ENCODE measurements at regions not wholly inside any gene's neighbourhood (a gene's known extent, or its start where the extent isn't known, plus 50 kb on each side); places are given as distances from the start of the nearest gene placed in this dataset.

DNA sequence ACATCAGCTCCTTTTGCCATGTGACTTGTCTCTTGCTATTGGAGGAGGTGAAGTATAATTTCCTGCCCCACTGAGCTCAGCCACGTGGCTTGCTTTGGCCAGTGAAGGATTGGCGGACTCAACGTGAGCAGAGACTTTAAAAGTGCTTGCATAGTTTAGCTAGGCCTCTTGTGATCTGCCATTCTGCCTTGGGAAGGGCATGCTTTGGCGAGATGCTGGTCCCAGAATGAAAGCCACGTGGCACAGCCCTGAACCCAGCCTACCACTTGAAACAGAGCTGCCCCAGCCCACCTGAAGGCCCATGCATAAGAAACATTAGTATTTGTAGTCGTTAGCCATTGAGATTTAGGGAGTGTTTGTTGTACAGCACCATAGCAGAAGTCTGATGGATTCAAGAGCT, 148.2 kb downstream of the TMEM132E start:
- ChIA-PET CTCF (no interaction called here), POLR2A (no interaction called here)
- DNase-seq (ENCODE audit: unreplicated experiment): no peak
- intact Hi-C loops (cut with micrococcal nuclease): no loop called here
- Mint-ChIP-seq H3K27me3 (ENCODE audit: insufficient read depth, unreplicated experiment) (no peaks in the 10 kb centered on the region), H3K9me3 (ENCODE audit: unreplicated experiment) (peaks cover 52% of the 10 kb centered on the region), H3K4me3 (ENCODE audit: unreplicated experiment) (no peak overlapping the region), H3K36me3 (ENCODE audit: insufficient read depth, unreplicated experiment) (no peaks in the 10 kb centered on the region), H3K4me1 (ENCODE audit: insufficient read depth, unreplicated experiment) (no peaks in the 10 kb centered on the region), H3K27ac (ENCODE audit: low read depth, unreplicated experiment) (no peak overlapping the region)
- BruUV-seq (replicated peaks): no TSS peak
- TF ChIP-seq, protein P1, sequence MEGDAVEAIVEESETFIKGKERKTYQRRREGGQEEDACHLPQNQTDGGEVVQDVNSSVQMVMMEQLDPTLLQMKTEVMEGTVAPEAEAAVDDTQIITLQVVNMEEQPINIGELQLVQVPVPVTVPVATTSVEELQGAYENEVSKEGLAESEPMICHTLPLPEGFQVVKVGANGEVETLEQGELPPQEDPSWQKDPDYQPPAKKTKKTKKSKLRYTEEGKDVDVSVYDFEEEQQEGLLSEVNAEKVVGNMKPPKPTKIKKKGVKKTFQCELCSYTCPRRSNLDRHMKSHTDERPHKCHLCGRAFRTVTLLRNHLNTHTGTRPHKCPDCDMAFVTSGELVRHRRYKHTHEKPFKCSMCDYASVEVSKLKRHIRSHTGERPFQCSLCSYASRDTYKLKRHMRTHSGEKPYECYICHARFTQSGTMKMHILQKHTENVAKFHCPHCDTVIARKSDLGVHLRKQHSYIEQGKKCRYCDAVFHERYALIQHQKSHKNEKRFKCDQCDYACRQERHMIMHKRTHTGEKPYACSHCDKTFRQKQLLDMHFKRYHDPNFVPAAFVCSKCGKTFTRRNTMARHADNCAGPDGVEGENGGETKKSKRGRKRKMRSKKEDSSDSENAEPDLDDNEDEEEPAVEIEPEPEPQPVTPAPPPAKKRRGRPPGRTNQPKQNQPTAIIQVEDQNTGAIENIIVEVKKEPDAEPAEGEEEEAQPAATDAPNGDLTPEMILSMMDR (IDR thresholded peaks at IDR 0.05; ENCODE audit: unreplicated experiment): no peak

DNA sequence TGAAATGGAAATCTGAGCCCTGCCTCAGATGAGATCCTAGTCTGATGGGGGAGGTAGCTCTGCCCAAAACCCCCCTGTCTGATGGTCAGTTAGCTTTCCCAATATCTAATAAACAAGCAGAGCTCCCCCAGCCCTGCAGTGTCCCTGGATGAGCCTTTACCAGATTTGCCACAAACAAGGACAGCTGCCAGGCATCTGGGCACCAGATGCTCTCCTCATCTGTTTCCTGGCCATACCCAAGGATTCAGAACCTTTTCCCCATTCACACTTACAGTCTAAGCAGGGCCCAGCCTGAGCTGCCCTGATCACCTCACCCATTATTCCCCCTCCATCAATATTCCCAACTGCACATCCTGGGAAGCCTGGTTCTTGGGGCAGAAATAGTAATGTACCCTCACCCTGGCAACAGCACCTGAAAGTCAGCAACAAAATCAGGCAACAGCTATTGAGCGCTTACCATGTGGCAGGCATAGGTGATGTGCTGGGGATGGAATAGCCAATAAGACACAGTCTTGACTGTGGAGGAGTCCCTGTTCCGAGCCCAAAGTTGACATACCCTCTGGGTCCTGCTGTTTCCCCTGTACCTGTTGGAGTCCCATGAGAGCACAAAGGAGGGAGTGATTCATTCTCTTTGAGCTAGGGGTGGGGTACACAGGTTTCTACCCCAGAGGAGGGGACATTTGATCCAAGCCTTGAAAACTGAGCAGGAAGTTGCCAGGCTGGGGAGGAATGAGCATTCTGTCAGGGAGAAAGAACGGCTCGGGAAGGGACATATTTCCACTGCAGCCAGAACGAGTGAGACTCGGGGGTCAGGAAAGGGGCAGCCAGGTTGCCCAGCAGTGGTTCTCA, 147.4 kb downstream of the TMEM132E start:
- Mint-ChIP-seq H3K9me3 (ENCODE audit: unreplicated experiment) (peaks cover 47% of the 10 kb centered on the region), H3K4me3 (ENCODE audit: unreplicated experiment) (no peak overlapping the region), H3K36me3 (ENCODE audit: insufficient read depth, unreplicated experiment) (no peaks in the 10 kb centered on the region), H3K4me1 (ENCODE audit: insufficient read depth, unreplicated experiment) (no peaks in the 10 kb centered on the region), H3K27ac (ENCODE audit: low read depth, unreplicated experiment) (no peak overlapping the region), H3K27me3 (ENCODE audit: insufficient read depth, unreplicated experiment) (no peaks in the 10 kb centered on the region)
- POLR2A ChIA-PET: no interaction called here
- TF ChIP-seq, protein P1 (IDR thresholded peaks at IDR 0.05; ENCODE audit: unreplicated experiment): no peak
- DNase-seq (ENCODE audit: unreplicated experiment): no peak
- no TSS peak for BruUV-seq (replicated peaks)
- CTCF ChIA-PET: interaction anchor here (0.5 kb wide), 1 partner anchor 417 kb away, joined by 3 read pairs; no protein-coding TSS in a partner anchor
- intact Hi-C loops (cut with micrococcal nuclease): no loop called here

DNA sequence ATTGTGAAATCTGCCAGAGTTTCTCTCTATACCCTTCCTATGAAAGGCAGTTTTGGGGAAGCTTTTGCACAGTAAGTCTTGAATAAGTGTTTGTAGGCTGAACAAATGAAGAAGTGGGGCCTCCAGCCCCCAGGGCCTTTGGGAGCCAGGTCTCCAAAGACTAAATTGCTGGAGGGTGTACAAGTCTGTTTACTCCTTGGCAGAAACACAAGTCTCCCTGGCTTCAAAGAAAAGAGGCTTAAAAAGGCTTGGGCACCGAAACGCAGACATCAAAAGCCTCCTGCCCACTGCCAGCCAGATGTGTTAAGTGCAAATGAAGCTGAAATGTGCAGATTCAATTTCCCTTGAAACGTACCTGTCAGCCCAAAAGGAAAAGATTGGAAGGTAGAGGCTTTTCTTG, 146.3 kb downstream of the TMEM132E start:
- no peaks in the 10 kb centered on the region for H3K27me3 Mint-ChIP-seq (ENCODE audit: insufficient read depth, unreplicated experiment)
- CTCF ChIA-PET: no interaction called here
- peaks cover 37% of the 10 kb centered on the region for H3K9me3 Mint-ChIP-seq (ENCODE audit: unreplicated experiment)
- DNase-seq (ENCODE audit: unreplicated experiment): no peak
- intact Hi-C loops (cut with micrococcal nuclease): no loop called here
- BruUV-seq (replicated peaks): no TSS peak
- H3K4me3 Mint-ChIP-seq (ENCODE audit: unreplicated experiment): no peak overlapping the region
- POLR2A ChIA-PET: no interaction called here
- H3K27ac Mint-ChIP-seq (ENCODE audit: low read depth, unreplicated experiment): no peak overlapping the region
- H3K36me3 Mint-ChIP-seq (ENCODE audit: insufficient read depth, unreplicated experiment): no peaks in the 10 kb centered on the region
- H3K4me1 Mint-ChIP-seq (ENCODE audit: insufficient read depth, unreplicated experiment): no peaks in the 10 kb centered on the region
- TF ChIP-seq, protein P1 (IDR thresholded peaks at IDR 0.05; ENCODE audit: unreplicated experiment): no peak

DNA sequence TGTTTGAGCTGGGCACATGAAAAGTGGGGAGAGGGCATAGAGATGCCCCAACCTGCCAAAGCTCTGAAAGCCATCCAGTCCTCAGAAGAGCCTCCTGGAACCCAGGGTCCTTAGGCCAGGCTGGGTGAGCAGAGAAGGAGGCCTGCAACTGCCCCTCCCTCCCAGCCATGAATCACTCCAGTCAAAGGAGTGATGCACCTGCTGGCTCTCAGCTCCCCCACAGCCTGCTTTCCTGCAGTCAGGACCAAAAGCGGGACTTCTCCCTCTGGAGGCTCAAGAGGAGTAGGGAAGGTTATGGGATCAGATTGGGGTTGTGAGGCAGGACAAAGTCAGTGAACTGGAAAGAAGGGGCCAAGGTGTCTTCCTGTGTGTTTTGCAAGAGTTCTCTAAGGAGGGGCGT, 145.6 kb downstream of the TMEM132E start:
- TF ChIP-seq, protein P1 (IDR thresholded peaks at IDR 0.05; ENCODE audit: unreplicated experiment): no peak
- CTCF ChIA-PET: no interaction called here
- H3K4me1 Mint-ChIP-seq (ENCODE audit: insufficient read depth, unreplicated experiment): no peaks in the 10 kb centered on the region
- no TSS peak for BruUV-seq (replicated peaks)
- POLR2A ChIA-PET: no interaction called here
- H3K27me3 Mint-ChIP-seq (ENCODE audit: insufficient read depth, unreplicated experiment): no peaks in the 10 kb centered on the region
- DNase-seq (ENCODE audit: unreplicated experiment): no peak
- H3K36me3 Mint-ChIP-seq (ENCODE audit: insufficient read depth, unreplicated experiment): no peaks in the 10 kb centered on the region
- no peak overlapping the region for H3K27ac Mint-ChIP-seq (ENCODE audit: low read depth, unreplicated experiment)
- H3K4me3 Mint-ChIP-seq (ENCODE audit: unreplicated experiment): no peak overlapping the region
- peaks cover 32% of the 10 kb centered on the region for H3K9me3 Mint-ChIP-seq (ENCODE audit: unreplicated experiment)
- intact Hi-C loops (cut with micrococcal nuclease): no loop called here

Data from MCF 10A (cell line).